HG03095 (cell line): ENCODE measurements at regions not wholly inside any gene's neighbourhood (a gene's known extent, or its start where the extent isn't known, plus 50 kb on each side); places are given as distances from the start of the nearest gene placed in this dataset.

Source experiments
- ATAC-seq: cut with Tn5 transposase; IDR thresholded peaks from one replicate; pipeline ENCODE4 v1.9.1; 2021; ENCODE audit warnings: moderate library complexity; ENCODE audit not compliant: unreplicated experiment

- ATAC-seq, result no peak
Measured at GRCh38 chr13:79090552-79091124, 315.4 kb downstream of the RBM26 start.

GRCh38 chr13:79084802-79085424 is 321.1 kb downstream of the RBM26 start:
- no peak for ATAC-seq

- no peak for ATAC-seq
Measured at GRCh38 chr13:79081942-79082341, 324.1 kb downstream of the RBM26 start.

- ATAC-seq, result no peak
Measured at GRCh38 chr13:79079351-79079839, 326.7 kb downstream of the RBM26 start.

GRCh38 chr13:79075703-79076102 is 330.4 kb downstream of the RBM26 start:
- ATAC-seq, result no peak

GRCh38 chr13:79070343-79070974 is 335.6 kb downstream of the RBM26 start:
- ATAC-seq, result peak; percentile 70

GRCh38 chr13:79062291-79062690 is 343.8 kb downstream of the RBM26 start:
- no peak for ATAC-seq

- no peak for ATAC-seq
Measured at GRCh38 chr13:79060216-79060615, 345.8 kb downstream of the RBM26 start.

GRCh38 chr13:79056706-79057105 is 349.3 kb downstream of the RBM26 start:
- no peak for ATAC-seq

- no peak for ATAC-seq
Measured at GRCh38 chr13:79051472-79051871, 354.6 kb downstream of the RBM26 start.

GRCh38 chr13:79044415-79044814 is 361.6 kb downstream of the RBM26 start:
- no peak for ATAC-seq

GRCh38 chr13:79043208-79043607 is 362.8 kb downstream of the RBM26 start:
- ATAC-seq, result no peak

GRCh38 chr13:79037197-79037596 is 368.9 kb downstream of the RBM26 start:
- ATAC-seq, result no peak

GRCh38 chr13:79034341-79034740 is 371.7 kb downstream of the RBM26 start:
- no peak for ATAC-seq

GRCh38 chr13:79030513-79030912 is 371.6 kb upstream of the OBI1 start:
- ATAC-seq, result no peak

GRCh38 chr13:79018166-79018565 is 359.2 kb upstream of the OBI1 start:
- no peak for ATAC-seq

- ATAC-seq, result no peak
Measured at GRCh38 chr13:79011179-79011578, 352.2 kb upstream of the OBI1 start.

- ATAC-seq, result no peak
Measured at GRCh38 chr13:79003989-79004898, 345.3 kb upstream of the OBI1 start.

GRCh38 chr13:78999494-78999893 is 340.5 kb upstream of the OBI1 start:
- no peak for ATAC-seq

GRCh38 chr13:78998630-78999315 is 339.8 kb upstream of the OBI1 start:
- no peak for ATAC-seq
